Kidney epithelial cell (primary cell): ENCODE measurements at regions not wholly inside any gene's neighbourhood (a gene's known extent, or its start where the extent isn't known, plus 50 kb on each side); places are given as distances from the start of the nearest gene placed in this dataset.

Experiments
- DNase-seq: peaks from one replicate; pipeline ENCODE4 v3.0.0-alpha.2; 2010; ENCODE audit warnings: low read depth
- H3K27me3 ChIP-seq: 2 replicates; pipeline ENCODE4 v1.6.0; 2011; ENCODE audit warnings: low read length; ENCODE audit not compliant: control insufficient read depth, insufficient read depth
- H3K36me3 ChIP-seq: 2 replicates; pipeline ENCODE4 v1.5.1; 2011; ENCODE audit warnings: low read length; ENCODE audit not compliant: control insufficient read depth, insufficient read depth
- H3K4me3 ChIP-seq: 2 replicates; pipeline ENCODE4 v1.5.1; 2011; ENCODE audit warnings: low read depth, mild to moderate bottlenecking, control low read depth, low read length
- TF ChIP-seq, protein P1 (sequence below): IDR thresholded peaks from 2 replicates; pipeline ENCODE4 v1.5.1; 2011; ENCODE audit warnings: mild to moderate bottlenecking, moderate library complexity, low read length, control low read depth, inconsistent platforms; ENCODE audit not compliant: insufficient read depth, poor library complexity, severe bottlenecking

DNA sequence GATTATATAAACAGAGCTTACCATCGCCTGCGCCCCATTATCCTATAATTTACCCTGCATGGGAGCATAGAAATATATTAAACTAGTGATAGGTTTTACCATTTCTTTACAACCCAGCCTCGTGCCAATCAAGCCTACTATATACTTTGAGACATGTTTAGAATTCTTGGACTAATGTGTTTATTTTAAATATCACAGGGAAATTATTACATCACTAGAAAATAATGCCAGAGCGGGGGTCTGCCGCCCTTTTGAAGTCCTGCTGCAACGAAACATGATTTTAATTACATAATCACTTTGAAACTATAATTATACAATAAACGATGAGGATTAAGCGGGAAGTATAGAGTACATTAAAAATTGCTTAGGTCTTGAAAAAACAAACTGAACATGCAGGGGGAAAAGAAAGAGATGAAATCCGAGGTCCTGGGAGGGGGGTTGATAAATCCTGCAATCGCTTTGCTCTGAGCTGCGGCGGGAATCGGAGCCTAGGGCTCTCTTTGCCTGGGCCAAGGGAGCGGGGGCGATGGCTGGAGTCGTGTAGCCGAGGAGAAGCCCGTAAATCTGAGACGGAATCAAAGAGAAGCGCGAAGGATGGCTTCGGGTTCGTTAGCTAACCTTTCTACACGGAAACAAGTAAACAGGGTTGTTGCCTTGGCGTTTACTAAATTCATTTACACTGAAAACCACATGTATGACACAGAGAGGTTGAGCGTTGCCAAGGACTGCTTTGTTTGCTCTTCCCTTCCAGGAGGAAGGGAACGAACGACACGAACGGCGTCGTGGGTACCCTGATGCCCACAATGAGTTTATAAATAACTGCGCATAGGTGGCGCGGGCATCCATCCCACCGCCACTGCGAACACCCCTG, 127.6 kb downstream of the TMEM174 start:
- TF ChIP-seq, protein P1, sequence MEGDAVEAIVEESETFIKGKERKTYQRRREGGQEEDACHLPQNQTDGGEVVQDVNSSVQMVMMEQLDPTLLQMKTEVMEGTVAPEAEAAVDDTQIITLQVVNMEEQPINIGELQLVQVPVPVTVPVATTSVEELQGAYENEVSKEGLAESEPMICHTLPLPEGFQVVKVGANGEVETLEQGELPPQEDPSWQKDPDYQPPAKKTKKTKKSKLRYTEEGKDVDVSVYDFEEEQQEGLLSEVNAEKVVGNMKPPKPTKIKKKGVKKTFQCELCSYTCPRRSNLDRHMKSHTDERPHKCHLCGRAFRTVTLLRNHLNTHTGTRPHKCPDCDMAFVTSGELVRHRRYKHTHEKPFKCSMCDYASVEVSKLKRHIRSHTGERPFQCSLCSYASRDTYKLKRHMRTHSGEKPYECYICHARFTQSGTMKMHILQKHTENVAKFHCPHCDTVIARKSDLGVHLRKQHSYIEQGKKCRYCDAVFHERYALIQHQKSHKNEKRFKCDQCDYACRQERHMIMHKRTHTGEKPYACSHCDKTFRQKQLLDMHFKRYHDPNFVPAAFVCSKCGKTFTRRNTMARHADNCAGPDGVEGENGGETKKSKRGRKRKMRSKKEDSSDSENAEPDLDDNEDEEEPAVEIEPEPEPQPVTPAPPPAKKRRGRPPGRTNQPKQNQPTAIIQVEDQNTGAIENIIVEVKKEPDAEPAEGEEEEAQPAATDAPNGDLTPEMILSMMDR, result no peak
- DNase-seq, result no peak
- Histone ChIP-seq H3K36me3 (no peaks in the 10 kb centered on the region), H3K27me3 (peaks cover 38% of the 10 kb centered on the region), H3K4me3 (no peak overlapping the region)

DNA sequence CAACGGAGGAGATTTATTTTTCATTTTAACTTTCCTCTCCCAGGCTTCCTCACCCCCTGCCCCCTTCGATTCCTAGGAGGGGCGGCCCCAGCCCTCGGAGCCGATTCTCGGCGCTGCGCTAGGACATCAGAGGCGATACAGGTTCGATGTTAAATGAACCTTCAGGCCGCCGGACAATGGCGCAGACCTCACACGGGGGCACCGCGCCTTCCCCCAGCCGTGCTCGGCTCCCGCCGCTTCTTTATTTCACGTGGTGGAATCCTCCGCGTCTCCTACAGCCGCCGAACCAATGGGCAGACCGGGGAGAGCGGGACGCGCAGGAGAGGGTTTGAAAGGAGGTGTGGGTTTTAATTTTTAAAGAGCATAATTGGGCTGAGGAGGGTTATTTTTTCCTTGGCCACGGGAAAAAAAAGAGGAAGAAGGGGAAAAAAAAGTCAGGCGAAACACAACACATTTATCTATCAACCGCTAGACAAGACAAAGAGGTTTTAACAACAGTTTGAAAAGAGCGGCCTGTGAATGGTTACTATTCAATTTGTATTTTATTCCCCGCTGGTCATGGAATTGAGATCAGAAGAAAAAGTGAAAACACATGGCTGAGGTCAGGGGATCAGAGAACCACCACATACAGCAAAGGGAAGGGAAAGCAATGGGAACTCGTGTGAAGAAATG, 126.8 kb downstream of the TMEM174 start:
- peaks cover 38% of the 10 kb centered on the region for H3K27me3 ChIP-seq
- DNase-seq, result no peak
- TF ChIP-seq, protein P1, result no peak
- no peaks in the 10 kb centered on the region for H3K36me3 ChIP-seq
- no peak overlapping the region for H3K4me3 ChIP-seq

DNA sequence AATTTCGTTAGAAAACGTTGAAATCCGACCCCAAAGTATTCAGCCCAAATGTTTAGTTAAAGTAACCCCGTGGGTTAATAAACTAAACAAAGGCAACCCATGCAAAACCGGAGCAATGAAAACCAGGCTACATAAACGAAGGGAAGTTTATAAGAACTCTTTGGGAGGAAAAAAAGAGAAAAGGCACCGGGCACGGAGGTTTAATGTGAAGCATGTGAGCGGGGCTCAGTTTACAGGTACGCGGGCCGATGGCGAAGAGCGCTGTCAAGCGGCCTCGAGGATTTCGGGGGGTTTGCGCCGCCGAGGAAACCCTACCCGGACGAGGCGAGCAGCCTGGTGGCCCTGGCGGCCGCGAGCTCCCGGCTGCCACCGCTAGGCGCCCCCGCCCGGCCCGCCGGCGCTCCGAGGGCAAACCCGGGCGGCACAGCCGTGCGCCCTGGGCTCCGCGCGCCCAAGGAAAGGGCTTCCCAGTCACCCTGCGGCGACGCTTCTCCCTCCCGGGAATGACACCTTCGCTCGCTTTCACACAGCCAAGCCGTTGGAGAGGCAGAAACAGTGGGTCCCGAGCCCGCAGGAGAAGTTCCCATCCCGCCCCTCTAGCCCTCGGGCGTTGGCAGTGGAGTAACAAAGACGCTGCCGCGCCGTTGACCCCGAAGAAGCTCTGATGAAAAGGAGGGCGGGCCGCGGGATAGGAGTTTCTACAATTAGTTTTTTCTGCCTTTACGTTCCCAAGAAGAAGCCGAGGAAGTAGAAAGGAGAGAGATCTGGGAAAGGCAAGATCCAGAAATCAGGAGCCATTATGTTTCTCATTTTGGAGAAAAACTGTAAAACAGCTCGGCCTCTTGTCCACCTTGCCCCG, 126.0 kb downstream of the TMEM174 start:
- DNase-seq, result no peak
- peak overlapping the region; percentile 30 for H3K4me3 ChIP-seq
- H3K27me3 ChIP-seq, result peaks cover 38% of the 10 kb centered on the region

DNA sequence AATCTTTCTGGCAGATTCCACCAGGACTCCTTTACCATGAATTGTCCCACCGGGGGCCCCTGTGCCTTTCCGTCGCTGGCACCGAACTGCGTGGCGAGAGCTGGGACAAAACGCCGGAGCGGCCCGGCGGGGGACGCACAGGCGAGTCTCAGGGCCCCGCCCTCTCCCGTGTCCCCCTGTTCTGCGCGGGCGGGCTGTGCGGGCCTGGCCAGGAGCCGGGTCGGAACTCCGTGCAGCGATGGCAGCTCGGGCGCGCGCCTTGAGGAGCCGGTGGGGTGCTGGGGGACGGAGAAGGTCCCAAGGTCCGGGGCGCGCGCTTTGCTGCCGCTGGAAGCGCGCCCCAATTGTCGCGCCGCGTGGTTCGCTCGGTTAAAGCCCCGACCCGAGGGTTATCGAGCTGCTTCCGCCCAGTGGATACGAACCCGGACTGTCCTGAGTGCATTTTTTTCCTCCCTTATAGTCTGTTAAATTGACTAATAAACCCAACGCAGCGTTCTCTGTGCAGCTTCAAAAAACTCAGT, 125.3 kb downstream of the TMEM174 start:
- peak overlapping the region; percentile 25 for H3K4me3 ChIP-seq
- TF ChIP-seq, protein P1, result no peak
- H3K36me3 ChIP-seq, result no peaks in the 10 kb centered on the region
- peaks cover 36% of the 10 kb centered on the region for H3K27me3 ChIP-seq
- DNase-seq, result no peak

More for the DNA sequence above, 126.0 kb downstream of the TMEM174 start:
- no peaks in the 10 kb centered on the region for H3K36me3 ChIP-seq
- TF ChIP-seq, protein P1, result peak; percentile 2

DNA sequence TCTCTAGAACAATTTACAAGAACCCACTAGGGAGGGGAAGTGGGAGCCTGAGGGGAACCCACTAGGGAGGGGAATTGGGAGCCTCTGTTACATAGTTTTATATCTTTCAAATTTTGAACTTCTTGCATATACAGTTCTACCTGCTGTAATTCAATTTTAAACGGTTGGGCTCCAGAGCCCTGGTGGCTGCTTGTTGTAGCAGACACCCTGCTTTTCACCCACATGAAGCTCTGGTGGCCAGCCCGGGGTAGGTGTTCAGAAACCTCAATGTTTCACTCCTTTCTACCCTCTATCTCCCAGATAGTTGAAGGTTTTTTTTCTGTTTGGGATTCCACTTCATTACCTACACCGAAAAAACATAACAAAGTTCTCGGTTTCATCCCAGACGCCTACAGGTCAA, 124.4 kb downstream of the TMEM174 start:
- H3K4me3 ChIP-seq, result no peak overlapping the region
- TF ChIP-seq, protein P1, result no peak
- no peak for DNase-seq
- peaks cover 31% of the 10 kb centered on the region for H3K27me3 ChIP-seq
- no peaks in the 10 kb centered on the region for H3K36me3 ChIP-seq
